SK-N-SH treated with all-trans-retinoic acid at 6 μM for 48 hours (cell line): ENCODE measurements at regions not wholly inside any gene's neighbourhood (a gene's known extent, or its start where the extent isn't known, plus 50 kb on each side); places are given as distances from the start of the nearest gene placed in this dataset.

Experiments used
- ATAC-seq: fragments of 200-7000 bp; cut with Tn5 transposase; 3 replicates; pipeline ENCODE4 v1.9.1; 2020; ENCODE audit warnings: mild to moderate bottlenecking, moderate library complexity
- BACH2 ChIP-seq: fragments of 250-450 bp; sonication (Bioruptor Pico); IDR thresholded peaks from 2 replicates; pipeline ENCODE4 v1.9.0; 2021; ENCODE audit warnings: mild to moderate bottlenecking, borderline replicate concordance
- CREB5 ChIP-seq: fragments of 250-450 bp; sonication (Bioruptor Pico); IDR thresholded peaks from 2 replicates; pipeline ENCODE4 v1.5.1; 2020; ENCODE audit warnings: low read depth, mild to moderate bottlenecking, moderate library complexity
- CSDC2 ChIP-seq: fragments of 250-450 bp; sonication (Bioruptor Pico); IDR thresholded peaks from 2 replicates; pipeline ENCODE4 v1.5.0; 2020; ENCODE audit warnings: mild to moderate bottlenecking, moderate library complexity
- ESRRG ChIP-seq: fragments of 250-450 bp; sonication (Bioruptor Pico); IDR thresholded peaks from 2 replicates; pipeline ENCODE4 v1.6.1; 2021; ENCODE audit warnings: mild to moderate bottlenecking
- GLIS3 ChIP-seq: fragments of 250-450 bp; sonication (Bioruptor Pico); IDR thresholded peaks from 2 replicates; pipeline ENCODE4 v1.5.0; 2020; ENCODE audit warnings: mild to moderate bottlenecking, moderate library complexity
- ISL1 ChIP-seq: fragments of 250-450 bp; sonication (Bioruptor Pico); IDR thresholded peaks from 2 replicates; pipeline ENCODE4 v2.1.2; 2022; ENCODE audit warnings: mild to moderate bottlenecking, moderate library complexity
- OSR1 ChIP-seq: fragments of 250-450 bp; sonication (Bioruptor Pico); IDR thresholded peaks from 2 replicates; pipeline ENCODE4 v1.8.0; 2022; ENCODE audit warnings: moderate library complexity, mild to moderate bottlenecking, inconsistent platforms
- PATZ1 ChIP-seq: fragments of 250-450 bp; sonication (Bioruptor Pico); IDR thresholded peaks from 2 replicates; pipeline ENCODE4 v1.8.0; 2020; ENCODE audit warnings: mild to moderate bottlenecking, moderate library complexity, borderline replicate concordance
- POU6F1 ChIP-seq: fragments of 250-450 bp; sonication (Bioruptor Pico); IDR thresholded peaks from 2 replicates; pipeline ENCODE4 v1.8.0; 2021; ENCODE audit warnings: low read depth, mild to moderate bottlenecking, moderate library complexity, borderline replicate concordance
- PPARA ChIP-seq: fragments of 250-450 bp; sonication (Bioruptor Pico); IDR thresholded peaks from 2 replicates; pipeline ENCODE4 v1.5.0; 2020; ENCODE audit warnings: mild to moderate bottlenecking, borderline replicate concordance
- RARB ChIP-seq: fragments of 250-450 bp; sonication (Bioruptor Pico); IDR thresholded peaks from 2 replicates; pipeline ENCODE4 v1.8.0; 2021; ENCODE audit warnings: mild to moderate bottlenecking, moderate library complexity
- SNAI2 ChIP-seq: fragments of 250-450 bp; sonication (Bioruptor Pico); IDR thresholded peaks from 2 replicates; pipeline ENCODE4 v1.5.0; 2020; ENCODE audit warnings: mild to moderate bottlenecking, moderate library complexity
- TCF4 ChIP-seq: fragments of 250-450 bp; sonication (Bioruptor Pico); IDR thresholded peaks from 2 replicates; pipeline ENCODE4 v1.8.0; 2021; ENCODE audit warnings: mild to moderate bottlenecking, moderate library complexity, borderline replicate concordance
- TOX ChIP-seq: fragments of 250-450 bp; sonication (Bioruptor Pico); IDR thresholded peaks from 2 replicates; pipeline ENCODE4 v1.8.0; 2021; ENCODE audit warnings: mild to moderate bottlenecking, moderate library complexity, borderline replicate concordance
- ZFP3 ChIP-seq: fragments of 250-450 bp; sonication (Bioruptor Pico); IDR thresholded peaks from 2 replicates; pipeline ENCODE4 v1.5.0; 2020; ENCODE audit warnings: mild to moderate bottlenecking, moderate library complexity
- ZFP30 ChIP-seq: fragments of 450-650 bp; formaldehyde crosslinking; IDR thresholded peaks from 2 replicates; pipeline ENCODE4 v1.5.0; 2022; ENCODE audit warnings: mild to moderate bottlenecking, moderate library complexity
- ZNF565 ChIP-seq: fragments of 450-650 bp; formaldehyde crosslinking; conservative IDR thresholded peaks from 2 replicates; pipeline ENCODE4 v1.5.0; 2020; ENCODE audit warnings: low read depth, mild to moderate bottlenecking, moderate library complexity
- ZNF70 ChIP-seq: fragments of 450-650 bp; formaldehyde crosslinking; IDR thresholded peaks from 2 replicates; pipeline ENCODE4 v1.5.0; 2020; ENCODE audit warnings: mild to moderate bottlenecking, moderate library complexity
- ZNF8 ChIP-seq: fragments of 450-650 bp; formaldehyde crosslinking; IDR thresholded peaks from 2 replicates; pipeline ENCODE4 v1.5.0; 2020; ENCODE audit warnings: mild to moderate bottlenecking, moderate library complexity
- TF ChIP-seq, protein P1 (sequence below): fragments of 250-450 bp; sonication (Bioruptor Pico); IDR thresholded peaks from 2 replicates; pipeline ENCODE4 v1.5.0; 2020; ENCODE audit warnings: mild to moderate bottlenecking, moderate library complexity
- TF ChIP-seq, protein P2 (sequence below): fragments of 250-450 bp; sonication (Bioruptor Pico); IDR thresholded peaks from 2 replicates; pipeline ENCODE4 v1.5.1; 2021; ENCODE audit warnings: mild to moderate bottlenecking, moderate library complexity

GRCh38 chr4:159483782-159484741 is 381.2 kb downstream of the RAPGEF2 start:
- no peak for TF ChIP-seq SNAI2 (CRISPR knock-in tag)
- no peak for TF ChIP-seq ZNF70 (CRISPR knock-in tag)
- TF ChIP-seq PPARA (CRISPR knock-in tag), result no peak
- no peak for TF ChIP-seq CREB5 (CRISPR knock-in tag)
- no peak for TF ChIP-seq CSDC2 (CRISPR knock-in tag)
- TF ChIP-seq ZNF8, result no peak
- no peak for TF ChIP-seq RARB (CRISPR knock-in tag)
- TF ChIP-seq OSR1 (CRISPR knock-in tag), result no peak
- TF ChIP-seq ZFP30 (CRISPR knock-in tag), result no peak
- TF ChIP-seq, protein P1, sequence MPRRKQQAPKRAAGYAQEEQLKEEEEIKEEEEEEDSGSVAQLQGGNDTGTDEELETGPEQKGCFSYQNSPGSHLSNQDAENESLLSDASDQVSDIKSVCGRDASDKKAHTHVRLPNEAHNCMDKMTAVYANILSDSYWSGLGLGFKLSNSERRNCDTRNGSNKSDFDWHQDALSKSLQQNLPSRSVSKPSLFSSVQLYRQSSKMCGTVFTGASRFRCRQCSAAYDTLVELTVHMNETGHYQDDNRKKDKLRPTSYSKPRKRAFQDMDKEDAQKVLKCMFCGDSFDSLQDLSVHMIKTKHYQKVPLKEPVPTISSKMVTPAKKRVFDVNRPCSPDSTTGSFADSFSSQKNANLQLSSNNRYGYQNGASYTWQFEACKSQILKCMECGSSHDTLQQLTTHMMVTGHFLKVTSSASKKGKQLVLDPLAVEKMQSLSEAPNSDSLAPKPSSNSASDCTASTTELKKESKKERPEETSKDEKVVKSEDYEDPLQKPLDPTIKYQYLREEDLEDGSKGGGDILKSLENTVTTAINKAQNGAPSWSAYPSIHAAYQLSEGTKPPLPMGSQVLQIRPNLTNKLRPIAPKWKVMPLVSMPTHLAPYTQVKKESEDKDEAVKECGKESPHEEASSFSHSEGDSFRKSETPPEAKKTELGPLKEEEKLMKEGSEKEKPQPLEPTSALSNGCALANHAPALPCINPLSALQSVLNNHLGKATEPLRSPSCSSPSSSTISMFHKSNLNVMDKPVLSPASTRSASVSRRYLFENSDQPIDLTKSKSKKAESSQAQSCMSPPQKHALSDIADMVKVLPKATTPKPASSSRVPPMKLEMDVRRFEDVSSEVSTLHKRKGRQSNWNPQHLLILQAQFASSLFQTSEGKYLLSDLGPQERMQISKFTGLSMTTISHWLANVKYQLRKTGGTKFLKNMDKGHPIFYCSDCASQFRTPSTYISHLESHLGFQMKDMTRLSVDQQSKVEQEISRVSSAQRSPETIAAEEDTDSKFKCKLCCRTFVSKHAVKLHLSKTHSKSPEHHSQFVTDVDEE (CRISPR knock-in tag), result no peak
- no peak for TF ChIP-seq TCF4
- TF ChIP-seq GLIS3, result no peak
- no peak for TF ChIP-seq ISL1 (CRISPR knock-in tag)
- no peak for TF ChIP-seq BACH2 (CRISPR knock-in tag)
- no peak for TF ChIP-seq TOX
- TF ChIP-seq POU6F1 (CRISPR knock-in tag), result no peak
- TF ChIP-seq ZNF565 (CRISPR knock-in tag), result no peak
- no peak for TF ChIP-seq PATZ1
- TF ChIP-seq ESRRG (CRISPR knock-in tag), result no peak
- ATAC-seq, result no peak

GRCh38 chr4:159484864-159485263 is 382.0 kb downstream of the RAPGEF2 start:
- ATAC-seq, result no peak
- TF ChIP-seq ZFP3 (CRISPR knock-in tag), result no peak
- TF ChIP-seq TCF4, result no peak
- no peak for TF ChIP-seq SNAI2 (CRISPR knock-in tag)
- no peak for TF ChIP-seq ISL1 (CRISPR knock-in tag)
- TF ChIP-seq OSR1 (CRISPR knock-in tag), result no peak
- TF ChIP-seq, protein P2, sequence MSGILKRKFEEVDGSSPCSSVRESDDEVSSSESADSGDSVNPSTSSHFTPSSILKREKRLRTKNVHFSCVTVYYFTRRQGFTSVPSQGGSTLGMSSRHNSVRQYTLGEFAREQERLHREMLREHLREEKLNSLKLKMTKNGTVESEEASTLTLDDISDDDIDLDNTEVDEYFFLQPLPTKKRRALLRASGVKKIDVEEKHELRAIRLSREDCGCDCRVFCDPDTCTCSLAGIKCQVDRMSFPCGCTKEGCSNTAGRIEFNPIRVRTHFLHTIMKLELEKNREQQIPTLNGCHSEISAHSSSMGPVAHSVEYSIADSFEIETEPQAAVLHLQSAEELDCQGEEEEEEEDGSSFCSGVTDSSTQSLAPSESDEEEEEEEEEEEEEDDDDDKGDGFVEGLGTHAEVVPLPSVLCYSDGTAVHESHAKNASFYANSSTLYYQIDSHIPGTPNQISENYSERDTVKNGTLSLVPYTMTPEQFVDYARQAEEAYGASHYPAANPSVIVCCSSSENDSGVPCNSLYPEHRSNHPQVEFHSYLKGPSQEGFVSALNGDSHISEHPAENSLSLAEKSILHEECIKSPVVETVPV (CRISPR knock-in tag), result no peak
- TF ChIP-seq, protein P1 (CRISPR knock-in tag), result no peak
- no peak for TF ChIP-seq ESRRG (CRISPR knock-in tag)
- no peak for TF ChIP-seq RARB (CRISPR knock-in tag)
- TF ChIP-seq TOX, result no peak
- TF ChIP-seq BACH2 (CRISPR knock-in tag), result no peak
- TF ChIP-seq ZFP30 (CRISPR knock-in tag), result no peak
- TF ChIP-seq ZNF8, result no peak
- no peak for TF ChIP-seq PATZ1
- TF ChIP-seq GLIS3, result no peak
